Hepatocyte (in vitro differentiated cells): ENCODE measurements at regions not wholly inside any gene's neighbourhood (a gene's known extent, or its start where the extent isn't known, plus 50 kb on each side); places are given as distances from the start of the nearest gene placed in this dataset.

Experiments
- CTCF ChIP-seq: fragments of 200-600 bp; sonication (generic); IDR thresholded peaks from 2 replicates; pipeline ENCODE4 v1.5.1; 2016; ENCODE audit warnings: antibody characterized with exemption, mild to moderate bottlenecking; ENCODE audit not compliant: poor library complexity
- EZH2 ChIP-seq: fragments of 200-600 bp; sonication (generic); IDR thresholded peaks from 2 replicates; pipeline ENCODE4 v1.6.1; 2016; ENCODE audit warnings: antibody characterized with exemption, mild to moderate bottlenecking, borderline replicate concordance
- EZH2phosphoT487 ChIP-seq: fragments of 200-600 bp; sonication (generic); IDR thresholded peaks from one replicate; pipeline ENCODE4 v1.6.1; 2018; ENCODE audit warnings: antibody characterized with exemption, mild to moderate bottlenecking, low read depth, moderate library complexity; ENCODE audit not compliant: unreplicated experiment, severe bottlenecking

GRCh38 chr6:112613410-112613809 is 266.3 kb downstream of the RFPL4B start:
- TF ChIP-seq CTCF (no peak), EZH2 (no peak), EZH2phosphoT487 (no peak)
